ENCODE measurements at regions not wholly inside any gene's neighbourhood (a gene's known extent, or its start where the extent isn't known, plus 50 kb on each side); places are given as distances from the start of the nearest gene placed in this dataset.

- DNase-seq (ENCODE audit: low read depth), result no peak
- no peak overlapping the region for H3K4me3 ChIP-seq (replicated peaks; ENCODE audit: low read depth, low read length)
- TF ChIP-seq, protein P1, sequence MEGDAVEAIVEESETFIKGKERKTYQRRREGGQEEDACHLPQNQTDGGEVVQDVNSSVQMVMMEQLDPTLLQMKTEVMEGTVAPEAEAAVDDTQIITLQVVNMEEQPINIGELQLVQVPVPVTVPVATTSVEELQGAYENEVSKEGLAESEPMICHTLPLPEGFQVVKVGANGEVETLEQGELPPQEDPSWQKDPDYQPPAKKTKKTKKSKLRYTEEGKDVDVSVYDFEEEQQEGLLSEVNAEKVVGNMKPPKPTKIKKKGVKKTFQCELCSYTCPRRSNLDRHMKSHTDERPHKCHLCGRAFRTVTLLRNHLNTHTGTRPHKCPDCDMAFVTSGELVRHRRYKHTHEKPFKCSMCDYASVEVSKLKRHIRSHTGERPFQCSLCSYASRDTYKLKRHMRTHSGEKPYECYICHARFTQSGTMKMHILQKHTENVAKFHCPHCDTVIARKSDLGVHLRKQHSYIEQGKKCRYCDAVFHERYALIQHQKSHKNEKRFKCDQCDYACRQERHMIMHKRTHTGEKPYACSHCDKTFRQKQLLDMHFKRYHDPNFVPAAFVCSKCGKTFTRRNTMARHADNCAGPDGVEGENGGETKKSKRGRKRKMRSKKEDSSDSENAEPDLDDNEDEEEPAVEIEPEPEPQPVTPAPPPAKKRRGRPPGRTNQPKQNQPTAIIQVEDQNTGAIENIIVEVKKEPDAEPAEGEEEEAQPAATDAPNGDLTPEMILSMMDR (IDR thresholded peaks at IDR 0.05; ENCODE audit: low read length, missing control alignments), result no peak
These were observed 175.4 kb downstream of the ERMARD start for GRCh38 chr6:169926617-169927417.

GRCh38 chr6:169923468-169924464 lies 172.3 kb downstream of the ERMARD start:
- no peak for DNase-seq (ENCODE audit: low read depth)
- TF ChIP-seq, protein P1 (IDR thresholded peaks at IDR 0.05; ENCODE audit: low read length, missing control alignments), result no peak
- no peak overlapping the region for H3K4me3 ChIP-seq (replicated peaks; ENCODE audit: low read depth, low read length)

DNA sequence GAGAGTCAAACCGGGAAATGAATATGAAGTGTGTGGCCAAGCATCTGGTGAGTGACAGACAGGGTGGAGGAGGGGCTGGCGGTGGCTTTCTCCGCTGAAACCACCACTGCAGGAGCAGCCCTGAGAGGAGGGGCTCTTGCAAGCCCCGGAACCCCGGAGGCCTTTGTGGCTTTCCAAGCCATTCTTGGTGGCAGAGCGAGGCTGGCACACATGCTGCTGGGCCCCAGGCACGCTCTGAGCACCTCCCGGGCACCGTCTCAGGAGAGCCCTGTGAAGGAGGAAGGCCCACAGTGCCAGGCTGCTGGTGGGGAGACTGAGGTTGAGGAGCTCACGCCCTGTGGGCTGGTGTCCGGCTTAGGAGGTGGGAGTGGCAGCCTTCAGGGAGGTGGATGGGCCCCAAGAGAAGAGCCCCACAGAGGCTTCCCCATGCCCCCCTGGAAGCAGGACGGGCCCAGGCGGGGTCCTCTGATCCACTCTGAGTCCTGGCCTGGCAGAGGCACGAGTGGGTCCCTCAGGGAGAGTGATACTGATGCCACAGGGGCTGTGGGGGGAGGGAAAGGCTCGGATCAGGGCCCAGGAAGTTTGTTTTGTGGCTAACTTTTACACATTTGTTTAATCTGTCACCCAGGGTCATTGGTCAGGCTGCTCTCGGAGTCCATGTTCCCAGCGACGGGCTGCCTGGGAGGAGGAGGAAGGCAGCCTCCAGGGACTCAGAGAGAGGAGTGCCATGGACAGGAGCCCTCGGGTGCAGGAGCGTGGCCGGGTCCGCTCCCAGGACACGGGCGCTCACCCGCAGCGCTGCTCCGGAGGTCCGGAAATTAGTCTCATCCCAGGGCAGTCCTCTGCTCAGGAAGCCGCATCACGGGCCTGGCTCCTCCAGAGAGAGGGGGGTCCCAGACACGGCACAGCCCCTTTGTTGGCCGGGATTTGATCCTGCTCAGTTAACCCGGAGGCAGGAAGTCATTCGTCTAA lies 170.7 kb downstream of the ERMARD start:
- TF ChIP-seq, protein P1 (IDR thresholded peaks at IDR 0.05; ENCODE audit: low read length, missing control alignments), result no peak
- H3K4me3 ChIP-seq (replicated peaks; ENCODE audit: low read depth, low read length), result no peak overlapping the region
- DNase-seq (ENCODE audit: low read depth), result no peak

GRCh38 chr6:169921217-169921616 lies 169.8 kb downstream of the ERMARD start:
- TF ChIP-seq, protein P1 (IDR thresholded peaks at IDR 0.05; ENCODE audit: low read length, missing control alignments), result no peak
- H3K4me3 ChIP-seq (replicated peaks; ENCODE audit: low read depth, low read length), result no peak overlapping the region
- no peak for DNase-seq (ENCODE audit: low read depth)

DNA sequence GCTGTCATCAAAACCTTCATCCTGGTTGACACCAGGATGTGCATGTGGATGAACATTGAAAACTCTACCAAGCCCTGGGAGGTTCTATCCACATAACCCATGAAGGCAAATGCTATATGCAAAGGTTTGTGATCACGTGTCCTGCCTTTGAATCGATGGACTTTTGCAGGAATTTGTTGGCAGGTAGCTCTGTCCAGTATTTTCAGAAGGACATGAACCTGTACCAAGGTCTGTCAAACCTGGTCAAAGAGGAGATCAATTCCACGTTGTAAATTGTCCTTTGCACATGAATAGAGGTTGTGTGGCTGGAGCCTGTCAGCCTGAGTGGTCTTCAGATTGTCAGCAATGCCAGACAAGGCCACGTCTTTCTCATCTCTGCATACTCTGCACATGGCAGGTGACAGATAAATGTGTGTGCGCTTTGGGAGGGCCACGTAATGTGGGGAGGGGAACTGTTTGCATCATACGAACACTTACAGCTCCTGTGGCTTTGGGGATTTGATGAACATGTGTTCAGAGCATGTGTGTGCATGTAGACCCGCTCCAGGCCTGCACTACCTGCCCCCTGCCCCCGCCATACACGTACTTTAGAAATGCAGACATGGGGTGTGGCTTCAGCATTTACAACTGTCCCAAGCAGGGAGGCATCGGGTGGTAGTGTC lies 169.1 kb downstream of the ERMARD start:
- TF ChIP-seq, protein P1 (IDR thresholded peaks at IDR 0.05; ENCODE audit: low read length, missing control alignments), result no peak
- DNase-seq (ENCODE audit: low read depth), result no peak
- no peak overlapping the region for H3K4me3 ChIP-seq (replicated peaks; ENCODE audit: low read depth, low read length)

All from fibroblast of pulmonary artery (primary cell).